H1 (cell line): ENCODE measurements at regions not wholly inside any gene's neighbourhood (a gene's known extent, or its start where the extent isn't known, plus 50 kb on each side); places are given as distances from the start of the nearest gene placed in this dataset.

Experiments
- BRCA1 ChIP-seq: IDR thresholded peaks from 2 replicates; pipeline ENCODE4 v1.6.1; 2012; ENCODE audit warnings: low read depth, low read length, improper control_type of control experiment
- JUN ChIP-seq: IDR thresholded peaks from 2 replicates; pipeline ENCODE4 v1.6.1; 2011; ENCODE audit warnings: low read depth, mild to moderate bottlenecking, improper control_type of control experiment, low read length
- KDM4A ChIP-seq: IDR thresholded peaks from one replicate; pipeline ENCODE4 v1.7.1; 2012; ENCODE audit warnings: low read depth, mild to moderate bottlenecking, moderate library complexity, low read length, inconsistent platforms; ENCODE audit not compliant: severe bottlenecking
- NRF1 ChIP-seq: IDR thresholded peaks from 2 replicates; pipeline ENCODE4 v1.6.1; 2011; ENCODE audit warnings: mild to moderate bottlenecking, low read depth, low read length, improper control_type of control experiment
- SUZ12 ChIP-seq: fragments of 200-600 bp; sonication (generic); IDR thresholded peaks from 2 replicates; pipeline ENCODE4 v1.6.1; 2012; ENCODE audit warnings: mild to moderate bottlenecking, inconsistent platforms, low read length, moderate library complexity, mixed read lengths
- TAF7 ChIP-seq: optimal IDR thresholded peaks from 2 replicates; pipeline ENCODE3; 2011; ENCODE audit warnings: low read depth, mild to moderate bottlenecking, inconsistent platforms, low read length, moderate library complexity, borderline replicate concordance

DNA sequence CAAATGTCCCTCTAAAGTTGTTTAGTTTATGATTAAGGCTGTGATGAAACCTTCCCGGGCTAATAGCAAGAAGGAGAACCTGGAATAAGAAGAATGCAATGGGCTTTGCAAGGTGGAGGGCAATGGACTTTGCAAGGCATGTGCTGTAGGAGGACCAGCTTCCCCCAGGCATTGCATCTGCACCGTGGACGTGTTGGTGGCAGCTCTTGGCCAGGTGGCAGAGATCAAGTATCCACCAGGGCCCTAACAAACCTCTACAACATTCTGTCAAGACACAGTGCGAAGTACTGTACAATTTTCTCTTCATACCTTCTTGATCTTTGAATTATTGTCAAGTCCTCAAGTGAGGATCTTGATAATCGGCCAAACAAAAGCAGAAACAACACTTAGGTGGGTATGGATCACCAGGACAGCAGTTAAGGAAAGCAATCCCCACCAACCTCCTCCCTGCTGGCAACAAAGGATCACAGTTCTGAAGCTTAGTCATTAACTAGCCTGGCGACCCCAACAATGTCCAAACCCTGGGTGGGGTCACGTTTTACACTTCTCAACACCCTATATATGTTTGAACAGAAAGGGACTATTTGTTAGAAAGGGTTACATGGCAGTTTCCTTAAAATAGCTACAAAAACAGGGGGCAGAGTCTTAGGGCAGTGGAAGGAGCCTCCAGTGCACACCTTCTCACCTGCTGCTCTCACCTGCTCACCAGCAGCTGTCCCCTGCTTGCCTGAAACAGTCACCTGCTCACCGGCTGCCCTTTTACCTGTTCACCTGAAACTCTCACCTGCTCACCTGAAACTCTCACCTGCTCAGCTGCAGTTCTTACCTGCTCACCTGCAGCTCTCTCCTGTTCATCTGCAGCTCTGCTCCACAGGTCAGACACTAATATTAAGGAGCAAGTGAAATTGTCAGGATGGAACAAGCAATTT, 137.9 kb upstream of the LIPC start (continued):
- TF ChIP-seq SUZ12 (no peak), BRCA1 (no peak), KDM4A (no peak), NRF1 (no peak), JUN (no peak), TAF7 (no peak)
- TF ChIP-seq, all 59 proteins: peak for 0
